ENCODE measurements at regions not wholly inside any gene's neighbourhood (a gene's known extent, or its start where the extent isn't known, plus 50 kb on each side); places are given as distances from the start of the nearest gene placed in this dataset.
A peak's percentile ranks its signal among the peaks of the same experiment; 100 is the strongest.

GRCh38 chr21:16742741-16743140 is 770.1 kb upstream of the CXADR start:
- Mint-ChIP-seq H3K27me3 (no peaks in the 10 kb centered on the region), H3K36me3 (peaks cover 3% of the 10 kb centered on the region), H3K4me1 (ENCODE audit: unreplicated experiment) (peaks cover 33% of the 10 kb centered on the region), H3K4me3 (no peak overlapping the region), H3K27ac (no peak overlapping the region), H3K9me3 (no peaks in the 10 kb centered on the region)
- DNase-seq (ENCODE audit: extremely low spot score, unreplicated experiment), result no peak
- no peak for TF ChIP-seq CTCF (conservative IDR thresholded peaks at IDR 0.05)

- Mint-ChIP-seq H3K9me3 (no peaks in the 10 kb centered on the region), H3K4me3 (no peak overlapping the region), H3K36me3 (peaks cover 3% of the 10 kb centered on the region), H3K4me1 (ENCODE audit: unreplicated experiment) (peaks cover 33% of the 10 kb centered on the region), H3K27ac (peak overlapping the region; percentile 42), H3K27me3 (no peaks in the 10 kb centered on the region)
- no peak for DNase-seq (ENCODE audit: extremely low spot score, unreplicated experiment)
- TF ChIP-seq CTCF (conservative IDR thresholded peaks at IDR 0.05), result no peak
These were observed 769.5 kb upstream of the CXADR start for GRCh38 chr21:16743317-16743716.

- Mint-ChIP-seq H3K36me3 (no peaks in the 10 kb centered on the region), H3K4me3 (no peak overlapping the region), H3K27ac (no peak overlapping the region), H3K4me1 (ENCODE audit: unreplicated experiment) (peaks cover 8% of the 10 kb centered on the region), H3K27me3 (no peaks in the 10 kb centered on the region), H3K9me3 (no peaks in the 10 kb centered on the region)
- no peak for TF ChIP-seq CTCF (conservative IDR thresholded peaks at IDR 0.05)
- DNase-seq (ENCODE audit: extremely low spot score, unreplicated experiment), result no peak
These were observed 761.9 kb upstream of the CXADR start for GRCh38 chr21:16750926-16751325.

- Mint-ChIP-seq H3K27ac (no peak overlapping the region), H3K36me3 (no peaks in the 10 kb centered on the region), H3K4me3 (no peak overlapping the region), H3K9me3 (peaks cover 2% of the 10 kb centered on the region), H3K4me1 (ENCODE audit: unreplicated experiment) (peaks cover 8% of the 10 kb centered on the region), H3K27me3 (no peaks in the 10 kb centered on the region)
- no peak for TF ChIP-seq CTCF (conservative IDR thresholded peaks at IDR 0.05)
- no peak for DNase-seq (ENCODE audit: extremely low spot score, unreplicated experiment)
These were observed 761.0 kb upstream of the CXADR start for GRCh38 chr21:16751695-16752474.

- no peak for DNase-seq (ENCODE audit: extremely low spot score, unreplicated experiment)
- H3K36me3 Mint-ChIP-seq, result no peaks in the 10 kb centered on the region
- no peak for TF ChIP-seq CTCF (conservative IDR thresholded peaks at IDR 0.05)
- peaks cover 3% of the 10 kb centered on the region for H3K9me3 Mint-ChIP-seq
- H3K27ac Mint-ChIP-seq, result no peak overlapping the region
- peaks cover 8% of the 10 kb centered on the region for H3K4me1 Mint-ChIP-seq (ENCODE audit: unreplicated experiment)
- H3K4me3 Mint-ChIP-seq, result no peak overlapping the region
- no peaks in the 10 kb centered on the region for H3K27me3 Mint-ChIP-seq
These were observed 760.4 kb upstream of the CXADR start for GRCh38 chr21:16752475-16752857.

Measured in type B pancreatic cell (in vitro differentiated cells).